ENCODE measurements at regions not wholly inside any gene's neighbourhood (a gene's known extent, or its start where the extent isn't known, plus 50 kb on each side); places are given as distances from the start of the nearest gene placed in this dataset.

DNA sequence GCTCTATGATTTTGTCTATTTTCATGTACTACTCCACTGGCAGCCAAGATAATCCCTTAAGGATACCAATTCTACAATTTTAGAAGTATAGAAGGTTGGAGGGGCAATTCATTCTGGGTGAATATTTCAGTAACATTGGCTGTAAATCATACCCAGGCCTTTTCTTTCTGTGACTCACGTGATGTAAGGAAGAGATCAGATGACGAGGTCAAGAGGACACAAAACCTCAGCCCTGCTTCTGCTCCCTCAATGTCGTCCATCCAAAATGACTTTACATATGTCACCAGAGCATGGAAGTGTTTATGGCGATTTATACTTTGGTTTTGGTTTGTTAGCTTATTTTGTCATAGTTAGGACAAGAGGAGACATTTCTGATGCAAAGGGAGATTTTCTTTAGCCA, 70.7 kb upstream of the SLC4A4 start:
- TF ChIP-seq, protein P1, sequence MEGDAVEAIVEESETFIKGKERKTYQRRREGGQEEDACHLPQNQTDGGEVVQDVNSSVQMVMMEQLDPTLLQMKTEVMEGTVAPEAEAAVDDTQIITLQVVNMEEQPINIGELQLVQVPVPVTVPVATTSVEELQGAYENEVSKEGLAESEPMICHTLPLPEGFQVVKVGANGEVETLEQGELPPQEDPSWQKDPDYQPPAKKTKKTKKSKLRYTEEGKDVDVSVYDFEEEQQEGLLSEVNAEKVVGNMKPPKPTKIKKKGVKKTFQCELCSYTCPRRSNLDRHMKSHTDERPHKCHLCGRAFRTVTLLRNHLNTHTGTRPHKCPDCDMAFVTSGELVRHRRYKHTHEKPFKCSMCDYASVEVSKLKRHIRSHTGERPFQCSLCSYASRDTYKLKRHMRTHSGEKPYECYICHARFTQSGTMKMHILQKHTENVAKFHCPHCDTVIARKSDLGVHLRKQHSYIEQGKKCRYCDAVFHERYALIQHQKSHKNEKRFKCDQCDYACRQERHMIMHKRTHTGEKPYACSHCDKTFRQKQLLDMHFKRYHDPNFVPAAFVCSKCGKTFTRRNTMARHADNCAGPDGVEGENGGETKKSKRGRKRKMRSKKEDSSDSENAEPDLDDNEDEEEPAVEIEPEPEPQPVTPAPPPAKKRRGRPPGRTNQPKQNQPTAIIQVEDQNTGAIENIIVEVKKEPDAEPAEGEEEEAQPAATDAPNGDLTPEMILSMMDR (IDR thresholded peaks at IDR 0.05), result no peak
- no peak for TF ChIP-seq POLR2A (IDR thresholded peaks at IDR 0.05)
